Tibial nerve (tissue), 3 donors: ENCODE measurements at regions not wholly inside any gene's neighbourhood (a gene's known extent, or its start where the extent isn't known, plus 50 kb on each side); places are given as distances from the start of the nearest gene placed in this dataset.

Experiments
- POLR2A ChIP-seq, 2 donors: fragments of 450-650 bp; IDR thresholded peaks; one replicate each; pipeline ENCODE4 v1.6.1; 2017; ENCODE audit warnings: antibody characterized with exemption in 2 of 2, mild to moderate bottlenecking in 2 of 2, moderate library complexity in 2 of 2
- TF ChIP-seq, protein P1 (sequence below), 5 experiments: fragments of 200-600 bp in 3 of 5; fragments of 450-650 bp in 2 of 5; sonication (generic) in 3 of 5; IDR thresholded peaks; one replicate each; pipeline ENCODE4 v1.5.1; 2016 to 2019; ENCODE audit warnings: antibody characterized with exemption in 5 of 5, mild to moderate bottlenecking in 3 of 5, moderate library complexity in 2 of 5

DNA sequence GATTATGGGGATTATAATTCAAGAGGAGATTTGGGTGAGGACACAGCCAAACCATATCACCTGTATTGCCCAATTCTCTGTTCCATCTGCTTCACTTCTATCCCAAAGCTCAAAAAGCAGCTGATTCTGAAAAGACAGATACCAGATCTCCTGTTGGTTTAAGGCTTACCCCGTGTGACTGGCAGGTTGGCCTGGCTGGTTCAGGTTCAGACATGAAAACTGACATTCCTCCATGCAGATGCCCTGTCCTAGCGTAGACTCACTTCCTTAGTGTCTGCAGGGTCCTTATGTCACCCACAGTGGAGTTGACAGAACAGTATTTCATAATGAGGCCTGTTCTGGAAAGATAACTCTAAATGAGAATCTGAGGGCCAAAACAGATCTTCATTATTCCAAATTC, 61.1 kb upstream of the FLRT2 start:
- TF ChIP-seq POLR2A (IDR thresholded peaks at IDR 0.05): no peak
- TF ChIP-seq, protein P1, sequence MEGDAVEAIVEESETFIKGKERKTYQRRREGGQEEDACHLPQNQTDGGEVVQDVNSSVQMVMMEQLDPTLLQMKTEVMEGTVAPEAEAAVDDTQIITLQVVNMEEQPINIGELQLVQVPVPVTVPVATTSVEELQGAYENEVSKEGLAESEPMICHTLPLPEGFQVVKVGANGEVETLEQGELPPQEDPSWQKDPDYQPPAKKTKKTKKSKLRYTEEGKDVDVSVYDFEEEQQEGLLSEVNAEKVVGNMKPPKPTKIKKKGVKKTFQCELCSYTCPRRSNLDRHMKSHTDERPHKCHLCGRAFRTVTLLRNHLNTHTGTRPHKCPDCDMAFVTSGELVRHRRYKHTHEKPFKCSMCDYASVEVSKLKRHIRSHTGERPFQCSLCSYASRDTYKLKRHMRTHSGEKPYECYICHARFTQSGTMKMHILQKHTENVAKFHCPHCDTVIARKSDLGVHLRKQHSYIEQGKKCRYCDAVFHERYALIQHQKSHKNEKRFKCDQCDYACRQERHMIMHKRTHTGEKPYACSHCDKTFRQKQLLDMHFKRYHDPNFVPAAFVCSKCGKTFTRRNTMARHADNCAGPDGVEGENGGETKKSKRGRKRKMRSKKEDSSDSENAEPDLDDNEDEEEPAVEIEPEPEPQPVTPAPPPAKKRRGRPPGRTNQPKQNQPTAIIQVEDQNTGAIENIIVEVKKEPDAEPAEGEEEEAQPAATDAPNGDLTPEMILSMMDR (IDR thresholded peaks at IDR 0.05): no peak
